A673 (cell line): ENCODE measurements at regions not wholly inside any gene's neighbourhood (a gene's known extent, or its start where the extent isn't known, plus 50 kb on each side); places are given as distances from the start of the nearest gene placed in this dataset.

Experiments used
- BruUV-seq: library from RNA; stranded (reverse); fragments of 400-500 nt; replicated peaks from 2 replicates; lab custom pipeline; 2021; lab: Mats Ljungman, UMichigan
- CTCF ChIA-PET: fragments of 300-600 bp; sonication (Branson Sonifier 250); formaldehyde crosslinking; loops from one replicate; lab custom pipeline; 2022; ENCODE audit warnings: antibody characterized with exemption; lab: Charles Lee
- POLR2A ChIA-PET: fragments of 300-600 bp; sonication (Branson Sonifier 250); formaldehyde crosslinking; loops from one replicate; lab custom pipeline; 2022; ENCODE audit warnings: antibody characterized with exemption; ENCODE audit not compliant: low non-redundant PET; lab: Charles Lee
- DNase-seq: peaks from one replicate; pipeline ENCODE4 v3.0.0-alpha.2; 2015; ENCODE audit warnings: low spot score
- H3K27ac ChIP-seq: fragments of 200-600 bp; sonication (generic); 2 replicates; pipeline ENCODE4 v1.5.1; 2016; ENCODE audit warnings: mixed run types, low read depth, mild to moderate bottlenecking, mixed read lengths, antibody characterized with exemption, low read length; ENCODE audit not compliant: poor library complexity, severe bottlenecking
- H3K27me3 ChIP-seq: fragments of 200-600 bp; sonication (generic); replicated peaks from 2 replicates; pipeline ENCODE4 v1.6.1; 2017; ENCODE audit warnings: mixed run types, low read depth, mild to moderate bottlenecking, mixed read lengths, antibody characterized with exemption, low read length; ENCODE audit not compliant: insufficient read depth, poor library complexity
- H3K36me3 ChIP-seq: fragments of 200-600 bp; sonication (generic); 2 replicates; pipeline ENCODE4 v1.6.1; 2016; ENCODE audit warnings: mixed run types, mild to moderate bottlenecking, mixed read lengths, antibody characterized with exemption, low read length; ENCODE audit not compliant: insufficient read depth, poor library complexity, severe bottlenecking
- H3K4me1 ChIP-seq: fragments of 200-600 bp; sonication (generic); 2 replicates; pipeline ENCODE4 v1.6.1; 2017; ENCODE audit warnings: mixed run types, mild to moderate bottlenecking, mixed read lengths, antibody characterized with exemption, low read length; ENCODE audit not compliant: insufficient read depth, poor library complexity, severe bottlenecking
- H3K4me3 ChIP-seq: fragments of 200-600 bp; sonication (generic); 2 replicates; pipeline ENCODE4 v1.5.1; 2016; ENCODE audit warnings: low read depth, mixed run types, mild to moderate bottlenecking, mixed read lengths, low read length; ENCODE audit not compliant: poor library complexity, severe bottlenecking
- H3K9me3 ChIP-seq: fragments of 200-600 bp; sonication (generic); 2 replicates; pipeline ENCODE4 v1.6.1; 2016; ENCODE audit warnings: mixed run types, low read depth, mild to moderate bottlenecking, mixed read lengths, antibody characterized with exemption, low read length; ENCODE audit not compliant: poor library complexity, severe bottlenecking
- CTCF ChIP-seq: fragments of 300-800, 200-600 bp; sonication (generic); conservative IDR thresholded peaks from 2 replicates; pipeline ENCODE4 v1.5.1; 2017; ENCODE audit warnings: low read depth, mild to moderate bottlenecking, antibody characterized with exemption, low read length, moderate library complexity, mixed read lengths
- EZH2 ChIP-seq: fragments of 200-600 bp; sonication (generic); IDR thresholded peaks from 2 replicates; pipeline ENCODE4 v1.6.1; 2017; ENCODE audit warnings: borderline replicate concordance, low read depth, mild to moderate bottlenecking, mixed read lengths, antibody characterized with exemption, low read length; ENCODE audit not compliant: poor library complexity, severe bottlenecking
- intact Hi-C: fragments of 100-400 bp; cut with micrococcal nuclease; formaldehyde crosslinking; loops from one replicate; pipeline ENCODE4 v1.10.0; 2022; ENCODE audit not compliant: unreplicated experiment

GRCh38 chr9:16133556-16134227 is 580.8 kb downstream of the CCDC171 start:
- BruUV-seq: no TSS peak
- peak; percentile 79 for DNase-seq
- Histone ChIP-seq H3K4me1 (peaks cover 12% of the 10 kb centered on the region), H3K9me3 (no peaks in the 10 kb centered on the region), H3K36me3 (peaks cover 2% of the 10 kb centered on the region), H3K27me3 (no peaks in the 10 kb centered on the region), H3K4me3 (no peak overlapping the region), H3K27ac (no peak overlapping the region)
- TF ChIP-seq EZH2 (no peak), CTCF (peak; percentile 69)
- intact Hi-C loops: loop anchor here (5.0 kb wide), 1 partner anchor 261 kb away; no protein-coding TSS in a partner anchor
- POLR2A ChIA-PET: no interaction called here
- CTCF ChIA-PET: interaction anchor here (0.5 kb wide), 1 partner anchor 241 kb away, joined by 3 read pairs; no protein-coding TSS in a partner anchor

GRCh38 chr9:16134351-16134750 is 581.5 kb downstream of the CCDC171 start:
- H3K9me3 ChIP-seq: no peaks in the 10 kb centered on the region
- ChIA-PET POLR2A (no interaction called here), CTCF (no interaction called here)
- TF ChIP-seq EZH2 (no peak), CTCF (no peak)
- H3K27ac ChIP-seq: no peak overlapping the region
- H3K36me3 ChIP-seq: no peaks in the 10 kb centered on the region
- BruUV-seq: no TSS peak
- intact Hi-C loops: loop anchor here (5.0 kb wide), 1 partner anchor 262 kb away; no protein-coding TSS in a partner anchor
- H3K4me1 ChIP-seq: peaks cover 12% of the 10 kb centered on the region
- DNase-seq: no peak
- no peaks in the 10 kb centered on the region for H3K27me3 ChIP-seq
- H3K4me3 ChIP-seq: no peak overlapping the region

DNA sequence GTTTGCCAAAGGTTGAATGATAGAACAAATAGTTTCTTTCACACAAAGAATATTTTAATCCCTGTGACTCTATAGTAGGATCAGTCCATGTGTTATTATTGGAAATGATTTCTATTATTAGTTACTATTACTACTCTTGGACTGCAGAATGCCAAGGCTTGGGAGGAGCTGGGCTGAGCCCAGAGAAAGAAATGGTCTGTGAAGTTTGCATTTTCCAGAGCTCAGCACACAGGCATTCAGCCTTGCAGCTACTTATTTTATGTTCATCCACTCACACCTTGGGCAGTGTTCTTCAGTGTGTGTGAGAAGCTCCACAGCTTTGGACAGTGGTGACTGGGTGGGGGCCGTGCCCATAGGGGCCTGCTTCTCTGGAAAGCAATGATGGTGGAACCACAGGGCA is 583.1 kb downstream of the CCDC171 start:
- no peak overlapping the region for H3K27ac ChIP-seq
- H3K4me3 ChIP-seq: no peak overlapping the region
- no peaks in the 10 kb centered on the region for H3K27me3 ChIP-seq
- CTCF ChIA-PET: no interaction called here
- BruUV-seq: no TSS peak
- intact Hi-C loops: no loop called here
- POLR2A ChIA-PET: no interaction called here
- no peak for DNase-seq
- H3K9me3 ChIP-seq: no peaks in the 10 kb centered on the region
- TF ChIP-seq EZH2: no peak
- H3K4me1 ChIP-seq: peaks cover 12% of the 10 kb centered on the region
- H3K36me3 ChIP-seq: no peaks in the 10 kb centered on the region

GRCh38 chr9:16136451-16136850 is 583.6 kb downstream of the CCDC171 start:
- Histone ChIP-seq H3K4me1 (peaks cover 12% of the 10 kb centered on the region), H3K36me3 (no peaks in the 10 kb centered on the region), H3K9me3 (no peaks in the 10 kb centered on the region), H3K4me3 (no peak overlapping the region), H3K27ac (no peak overlapping the region), H3K27me3 (no peaks in the 10 kb centered on the region)
- POLR2A ChIA-PET: no interaction called here
- intact Hi-C loops: no loop called here
- CTCF ChIA-PET: no interaction called here
- no peak for DNase-seq
- TF ChIP-seq EZH2: no peak
- TF ChIP-seq CTCF: no peak
- no TSS peak for BruUV-seq
